Left forelimb (tissue), 1 donor: ENCODE measurements at regions not wholly inside any gene's neighbourhood (a gene's known extent, or its start where the extent isn't known, plus 50 kb on each side); places are given as distances from the start of the nearest gene placed in this dataset.

Source experiments
- DNase-seq: peaks from one replicate; pipeline ENCODE4 v3.0.0-alpha.2; 2018; ENCODE audit warnings: low spot score

DNA sequence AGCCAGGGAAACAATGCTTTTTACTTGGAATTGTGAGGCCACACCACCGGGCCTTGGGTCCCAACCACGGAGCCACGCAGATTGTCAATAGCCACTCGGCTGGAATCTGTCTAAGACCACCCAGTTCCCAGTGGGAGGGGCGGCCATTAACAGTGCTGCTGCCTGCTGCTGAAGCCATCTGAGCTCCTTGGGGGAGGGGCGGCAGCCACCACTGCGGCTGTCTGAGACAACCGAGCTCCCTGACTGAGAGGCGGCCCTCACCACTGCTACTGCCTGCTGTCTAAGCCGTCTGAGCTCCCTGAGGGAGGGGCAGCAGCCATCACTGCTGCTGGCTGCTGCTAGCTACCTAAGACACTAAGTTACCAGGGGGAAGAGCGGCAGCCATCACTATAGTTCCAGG, 64.3 kb downstream of the DMRTA2 start:
- no peak for DNase-seq

DNA sequence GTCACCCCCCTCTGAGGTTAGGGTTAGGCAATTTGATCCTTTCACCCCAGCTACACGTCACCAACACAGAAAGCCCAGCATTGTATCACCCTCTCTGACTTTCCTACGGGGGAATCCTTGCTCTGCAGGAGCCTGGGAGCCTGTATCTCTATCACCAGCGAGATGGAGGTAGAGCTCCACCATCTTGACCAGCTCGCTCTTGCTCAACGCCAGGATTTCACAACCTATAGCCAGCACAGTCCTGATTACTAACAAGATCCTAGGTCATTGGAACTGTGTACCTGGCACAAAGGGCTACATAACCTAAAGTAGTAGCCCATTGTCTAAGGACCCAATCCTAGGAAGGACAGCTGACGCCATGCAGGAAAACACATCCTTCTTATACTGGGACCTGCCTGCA, 66.1 kb downstream of the DMRTA2 start:
- no peak for DNase-seq

- no peak for DNase-seq
Observed at GRCh38 chr1:50354813-50355212, 68.4 kb downstream of the DMRTA2 start.

- no peak for DNase-seq
Observed at GRCh38 chr1:50352428-50352827, 70.8 kb downstream of the DMRTA2 start.

DNA sequence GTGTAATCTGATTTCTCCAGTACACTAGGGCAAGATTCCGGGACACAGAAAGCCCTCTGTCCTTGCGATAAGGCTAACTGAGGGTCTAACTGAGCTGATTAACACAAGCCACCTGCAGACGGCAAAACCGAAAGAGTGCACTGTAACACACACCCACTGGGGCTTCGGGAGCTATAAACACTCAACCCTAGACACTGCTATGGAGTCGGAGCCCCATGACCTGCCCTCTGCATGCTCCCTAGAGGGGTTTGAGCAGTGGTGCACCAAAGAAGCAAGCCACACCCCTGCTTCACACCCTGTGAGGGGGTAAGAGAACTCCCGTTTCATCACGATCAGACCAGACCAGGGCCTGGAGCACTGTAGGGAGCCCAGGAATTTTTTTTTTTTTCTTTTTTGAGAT, 72.4 kb downstream of the DMRTA2 start:
- DNase-seq, result no peak

DNA sequence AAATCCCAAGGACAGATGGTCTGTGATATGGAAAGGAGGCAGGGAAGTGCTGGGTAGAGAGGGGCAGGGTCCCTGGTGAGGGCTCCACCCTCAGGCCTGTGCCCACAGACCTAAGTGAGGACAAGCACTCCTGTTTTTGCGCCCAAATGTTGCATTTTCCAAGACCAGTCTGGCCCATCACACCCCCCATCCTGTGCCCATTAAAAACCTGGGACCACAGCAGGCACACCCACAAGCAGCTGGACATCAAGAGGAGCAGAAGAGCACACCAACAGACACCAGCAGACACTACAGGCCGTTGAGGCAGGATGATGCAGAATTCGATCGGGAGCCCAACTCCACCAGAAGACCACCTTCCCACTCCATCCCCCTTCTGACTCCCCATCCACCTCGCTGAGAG, 72.8 kb downstream of the DMRTA2 start:
- no peak for DNase-seq

- no peak for DNase-seq
Observed at GRCh38 chr1:50349242-50349565, 74.0 kb downstream of the DMRTA2 start.

DNA sequence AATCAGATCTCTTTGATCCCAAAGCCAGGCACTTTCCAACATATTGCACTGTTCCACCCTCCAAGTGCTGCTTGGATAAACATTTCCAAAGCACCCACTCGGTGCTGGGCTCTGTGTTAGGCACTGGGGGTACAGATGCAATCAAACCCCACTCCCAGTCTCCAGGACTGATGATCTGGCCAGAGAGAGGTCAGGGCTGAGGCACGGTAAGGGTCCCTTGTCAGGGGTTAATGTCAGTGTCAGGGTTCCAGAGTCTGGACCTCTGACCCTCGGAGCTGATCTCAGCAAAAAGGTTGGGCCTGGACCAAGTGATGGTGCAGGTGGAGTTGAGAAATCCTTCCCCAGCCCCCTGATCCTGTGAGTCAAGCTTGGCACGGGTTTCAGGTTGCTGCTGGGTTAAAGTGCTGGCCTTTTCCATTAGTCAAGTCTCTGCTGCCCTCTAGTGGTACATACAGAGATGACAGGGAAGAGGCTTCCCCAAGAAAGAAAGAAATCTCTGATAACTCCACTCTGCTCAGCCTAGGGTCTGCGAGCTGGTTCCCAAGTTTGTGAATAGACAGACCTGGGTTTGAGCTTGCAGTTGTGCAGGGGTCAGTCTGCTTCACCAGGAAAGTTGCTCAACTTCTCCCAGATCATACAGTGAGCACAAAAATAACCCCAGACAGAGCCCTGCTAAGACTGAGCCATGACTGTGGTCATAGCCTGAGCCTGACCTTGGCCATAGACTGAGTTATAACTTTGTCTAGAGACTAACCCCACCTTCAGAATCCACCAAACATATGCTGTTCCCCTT, 74.6 kb downstream of the DMRTA2 start:
- no peak for DNase-seq

GRCh38 chr1:50347933-50348332, 75.3 kb downstream of the DMRTA2 start:
- no peak for DNase-seq

DNA sequence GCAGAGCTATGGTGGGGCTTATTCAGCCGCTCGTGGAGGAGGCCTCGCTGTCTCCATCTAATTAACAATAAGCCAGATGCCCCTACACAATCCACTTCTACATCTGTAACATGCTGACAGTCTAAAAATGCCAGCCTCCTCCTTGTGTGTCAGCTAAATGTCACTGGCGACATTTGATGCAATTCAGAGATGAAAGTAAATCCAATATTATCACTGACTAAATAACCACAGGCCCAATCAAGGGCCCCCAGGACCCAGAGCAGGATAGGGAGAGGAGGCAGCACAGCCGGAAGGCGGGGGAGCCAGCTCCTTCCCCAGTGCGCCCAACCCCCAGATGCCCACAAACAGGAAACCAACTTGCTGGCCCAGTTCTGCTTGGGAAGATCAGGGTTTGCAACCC, 76.6 kb downstream of the DMRTA2 start:
- no peak for DNase-seq

DNA sequence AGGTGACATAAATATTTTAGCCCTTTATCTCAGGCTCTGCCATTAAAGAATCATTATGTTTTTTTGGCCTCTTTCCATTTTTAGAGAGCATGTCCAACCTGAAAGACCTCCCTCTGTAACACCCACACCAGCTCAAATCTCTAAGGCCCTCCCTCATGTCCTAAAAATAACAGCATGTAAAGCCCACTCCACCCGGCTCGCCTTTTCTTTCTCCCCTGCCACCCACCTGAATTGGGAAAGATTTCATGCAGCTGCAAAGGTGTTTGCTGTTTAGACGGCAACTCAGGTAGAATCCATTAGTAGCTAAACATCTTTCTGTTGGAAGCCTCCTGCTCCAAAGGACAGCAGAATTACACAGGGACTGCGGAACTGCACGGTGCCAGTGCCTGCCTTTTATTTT, 79.9 kb downstream of the DMRTA2 start:
- DNase-seq, result no peak

DNA sequence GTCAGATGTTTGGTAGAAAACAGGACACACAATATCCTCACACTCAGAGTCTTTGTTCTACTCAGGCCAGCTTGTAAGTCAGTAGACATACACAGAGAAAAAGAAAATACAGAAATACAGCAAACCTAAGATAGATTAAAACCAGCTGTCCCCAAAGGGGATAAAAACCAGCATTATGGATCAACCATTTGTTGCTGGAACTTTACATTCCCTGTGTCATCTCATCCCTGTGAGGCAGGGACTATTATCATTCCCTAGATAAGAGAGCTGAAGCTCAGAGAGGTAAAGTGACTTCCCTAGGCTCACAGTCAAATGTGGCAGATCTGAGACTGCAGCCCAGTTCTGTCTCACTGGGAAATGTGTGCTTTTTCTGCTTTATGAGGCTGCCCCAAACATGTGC, 80.7 kb downstream of the DMRTA2 start:
- DNase-seq, result no peak

- no peak for DNase-seq
Observed at GRCh38 chr1:50335036-50335435, 88.2 kb downstream of the DMRTA2 start.

- no peak for DNase-seq
Observed at GRCh38 chr1:50333595-50333974, 89.7 kb downstream of the DMRTA2 start.

GRCh38 chr1:50332941-50333594, 90.2 kb downstream of the DMRTA2 start:
- peak; percentile 78 for DNase-seq

DNA sequence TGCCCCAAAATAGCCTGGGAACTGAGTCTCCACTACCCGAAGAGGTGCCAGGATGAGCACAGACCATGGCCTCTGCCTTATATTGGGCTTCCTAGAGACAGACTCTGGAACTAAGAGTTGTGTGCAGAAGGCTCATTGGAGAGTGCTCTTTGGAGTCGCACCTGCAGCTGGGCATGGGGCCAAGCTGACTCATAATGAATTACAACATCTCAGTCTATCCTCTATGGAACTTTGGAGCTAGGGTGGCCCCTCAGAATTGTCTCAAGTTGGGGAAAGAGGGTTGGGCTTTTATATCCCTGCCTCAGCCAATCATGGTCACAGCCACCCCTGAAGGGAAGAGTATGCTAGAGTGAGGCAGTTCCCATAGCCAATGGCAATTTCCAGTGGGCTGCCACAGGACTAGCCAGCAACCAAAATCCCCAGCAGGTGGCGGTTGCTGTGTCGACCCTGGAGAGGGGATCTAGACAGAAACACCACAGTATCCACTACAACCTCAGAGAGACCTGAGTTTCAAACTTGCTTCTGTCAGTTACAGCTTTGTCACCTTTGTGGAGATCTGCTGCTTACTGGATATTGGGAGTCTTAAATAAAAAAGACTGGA, 93.8 kb downstream of the DMRTA2 start:
- DNase-seq, result no peak

DNA sequence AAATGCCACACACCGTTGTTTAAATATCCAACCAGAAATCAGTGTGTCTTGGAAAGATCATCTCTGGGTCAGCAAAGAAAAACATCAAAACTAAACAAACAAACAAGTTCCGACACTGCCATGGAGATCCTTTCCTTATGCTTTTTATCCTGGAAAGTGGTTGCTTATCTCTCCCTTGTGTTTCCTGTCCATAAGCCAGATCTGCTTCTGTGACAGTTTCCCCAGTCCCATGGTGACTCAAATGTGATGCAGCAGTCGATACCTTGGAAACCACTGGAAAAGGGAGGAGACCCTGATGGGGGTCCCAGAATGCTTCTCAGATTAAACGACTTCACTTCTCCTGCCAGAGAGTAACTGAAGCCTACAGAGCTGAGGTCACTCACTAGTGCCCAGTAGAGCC, 94.7 kb downstream of the DMRTA2 start:
- DNase-seq, result no peak

GRCh38 chr1:50326026-50326425, 97.2 kb downstream of the DMRTA2 start:
- no peak for DNase-seq

- no peak for DNase-seq
Observed at GRCh38 chr1:50322579-50322978, 100.7 kb downstream of the DMRTA2 start.

DNA sequence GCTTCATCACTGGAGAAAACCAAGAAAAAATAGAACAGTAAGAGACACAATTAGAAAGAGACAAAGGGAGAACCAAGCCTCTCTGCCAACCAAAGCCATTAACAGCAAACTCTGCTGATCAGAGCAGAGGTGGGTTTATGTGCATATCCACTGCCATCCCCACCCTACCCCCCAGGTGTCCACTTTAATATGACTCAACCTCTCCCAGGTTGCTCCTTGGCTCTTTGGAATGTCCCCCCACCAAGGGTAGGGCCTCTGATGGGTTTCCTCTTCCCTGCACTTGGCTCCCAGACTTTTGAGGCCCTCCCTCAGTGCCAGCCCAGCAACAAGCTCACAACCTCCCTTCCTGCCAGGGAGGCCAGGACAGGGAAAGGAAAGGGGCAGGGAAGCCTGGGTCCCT, 104.8 kb downstream of the DMRTA2 start:
- DNase-seq, result no peak

DNA sequence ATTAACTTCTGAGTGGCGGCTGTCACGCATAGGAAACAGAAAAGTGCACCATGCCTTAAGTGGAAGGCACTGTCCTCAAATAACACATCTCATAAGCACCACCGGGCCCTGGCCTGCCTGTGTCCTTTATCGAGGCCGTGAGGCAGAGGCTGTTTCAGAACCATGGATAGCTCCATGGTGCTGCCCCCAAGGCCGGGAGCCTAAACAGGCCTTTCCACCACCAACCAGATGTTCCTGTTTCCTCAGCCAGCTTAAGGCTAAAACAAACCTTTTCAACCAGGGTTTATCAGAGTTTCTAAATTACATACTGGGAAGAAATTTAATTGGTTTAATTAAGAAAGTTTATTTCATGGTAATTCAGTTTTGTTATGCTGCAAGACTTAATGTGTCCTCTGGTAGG, 114.4 kb downstream of the DMRTA2 start:
- DNase-seq, result no peak

DNA sequence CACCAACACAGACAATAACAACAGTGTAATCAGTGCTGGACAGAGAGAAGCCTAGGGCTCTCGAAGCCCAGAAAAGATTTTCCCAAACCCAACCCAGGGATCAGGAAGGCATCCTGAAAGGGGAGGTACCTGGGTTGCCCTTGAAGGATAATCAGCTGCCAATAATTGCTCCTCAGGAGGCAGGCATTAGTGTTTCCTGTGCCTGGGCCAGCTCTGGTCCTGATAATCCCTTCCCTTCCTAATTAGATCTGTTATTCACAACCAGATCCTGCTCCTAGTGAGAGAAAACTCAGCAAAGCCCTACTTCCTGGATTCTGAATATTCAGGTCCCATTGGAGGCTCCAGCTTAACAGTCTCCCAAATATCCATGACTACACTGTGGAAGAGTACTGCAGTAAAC, 117.4 kb downstream of the DMRTA2 start:
- no peak for DNase-seq

GRCh38 chr1:50300297-50300696, 122.9 kb downstream of the DMRTA2 start:
- DNase-seq, result no peak

DNA sequence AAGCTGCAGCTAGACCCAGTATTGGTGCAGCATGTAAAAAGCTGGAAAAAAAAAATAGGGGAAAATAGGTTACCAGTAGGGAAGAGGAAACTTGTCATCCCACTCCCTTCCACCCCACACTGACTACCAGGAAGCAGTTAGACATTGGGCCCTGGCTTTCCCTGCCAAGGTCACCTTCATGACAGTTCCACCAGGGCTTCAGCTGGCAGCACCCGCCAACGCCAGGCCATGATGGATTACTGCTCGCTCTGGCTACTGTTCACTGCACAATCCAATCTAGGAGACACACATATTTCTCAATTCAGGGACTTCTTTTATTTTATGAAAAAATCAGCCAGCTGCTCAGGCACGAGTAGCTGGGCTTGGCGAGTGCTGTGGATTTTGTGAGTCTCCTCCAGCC, 127.7 kb downstream of the DMRTA2 start:
- DNase-seq, result no peak
